ENCODE measurements at regions not wholly inside any gene's neighbourhood (a gene's known extent, or its start where the extent isn't known, plus 50 kb on each side); places are given as distances from the start of the nearest gene placed in this dataset.

- H3K27ac ChIP-seq (ENCODE audit: low read depth in 1 of 2, low read length in 2 of 2), result no peak overlapping the region
- no peaks in the 10 kb centered on the region for H3K9me3 ChIP-seq (ENCODE audit: control insufficient read depth in 4 of 4, low read length in 3 of 4)
- WGBS, result 90% methylated on average over 7 of the region's 7 CpGs
- no peak for DNase-seq (ENCODE audit: low spot score)
- H3K9ac ChIP-seq (ENCODE audit: low read depth in 1 of 2, low read length in 2 of 2), result no peak overlapping the region
- no peaks in the 10 kb centered on the region for H3K36me3 ChIP-seq (ENCODE audit: control insufficient read depth in 4 of 4, insufficient read depth in 3 of 4, low read depth in 1 of 4, low read length in 3 of 4)
- H3K4me1 ChIP-seq (ENCODE audit: control insufficient read depth in 4 of 4, insufficient read depth in 4 of 4, low read length in 3 of 4), result no peaks in the 10 kb centered on the region
- TF ChIP-seq TAF1 (conservative IDR thresholded peaks at IDR 0.05) (no peak), ZBTB33 (IDR thresholded peaks at IDR 0.05) (no peak), CTCF (IDR thresholded peaks at IDR 0.05; ENCODE audit: low read depth, low read length, missing input control) (no peak), FOXA2 (IDR thresholded peaks at IDR 0.05) (no peak), YY1 (IDR thresholded peaks at IDR 0.05) (no peak), GABPA (IDR thresholded peaks at IDR 0.05 in 1 of 2, conservative IDR thresholded peaks at IDR 0.05 in 1 of 2) (no peak), NR2F2 (IDR thresholded peaks at IDR 0.05) (no peak), JUND (IDR thresholded peaks at IDR 0.05) (no peak), MAX (IDR thresholded peaks at IDR 0.05) (no peak), RXRA (IDR thresholded peaks at IDR 0.05) (no peak)
- TF ChIP-seq, protein P1, sequence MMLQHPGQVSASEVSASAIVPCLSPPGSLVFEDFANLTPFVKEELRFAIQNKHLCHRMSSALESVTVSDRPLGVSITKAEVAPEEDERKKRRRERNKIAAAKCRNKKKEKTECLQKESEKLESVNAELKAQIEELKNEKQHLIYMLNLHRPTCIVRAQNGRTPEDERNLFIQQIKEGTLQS (IDR thresholded peaks at IDR 0.05), result no peak
- H3K4me3 ChIP-seq (ENCODE audit: low read depth in 1 of 3, low read length in 3 of 3), result no peak overlapping the region
- no peaks in the 10 kb centered on the region for H3K27me3 ChIP-seq (ENCODE audit: control insufficient read depth in 4 of 4, insufficient read depth in 4 of 4, low read length in 3 of 4)
Measured at GRCh38 chr9:120014796-120015195, 565.2 kb downstream of the CDK5RAP2 start.

- 47% methylated on average over 3 of the region's 3 CpGs for WGBS
- Histone ChIP-seq H3K9me3 (ENCODE audit: control insufficient read depth in 4 of 4, low read length in 3 of 4) (no peaks in the 10 kb centered on the region), H3K9ac (ENCODE audit: low read depth in 1 of 2, low read length in 2 of 2) (no peak overlapping the region), H3K27ac (ENCODE audit: low read depth in 1 of 2, low read length in 2 of 2) (no peak overlapping the region), H3K27me3 (ENCODE audit: control insufficient read depth in 4 of 4, insufficient read depth in 4 of 4, low read length in 3 of 4) (peaks cover 0 to 4% (median 0%) of the 10 kb centered on the region in 4 donors), H3K4me3 (ENCODE audit: low read depth in 1 of 3, low read length in 3 of 3) (no peak overlapping the region), H3K36me3 (ENCODE audit: control insufficient read depth in 4 of 4, insufficient read depth in 3 of 4, low read depth in 1 of 4, low read length in 3 of 4) (no peaks in the 10 kb centered on the region), H3K4me1 (ENCODE audit: control insufficient read depth in 4 of 4, insufficient read depth in 4 of 4, low read length in 3 of 4) (no peaks in the 10 kb centered on the region)
- no peak for DNase-seq (ENCODE audit: low spot score)
- TF ChIP-seq, protein P1 (IDR thresholded peaks at IDR 0.05), result no peak
- TF ChIP-seq RXRA (IDR thresholded peaks at IDR 0.05) (no peak), JUND (IDR thresholded peaks at IDR 0.05) (no peak), TAF1 (conservative IDR thresholded peaks at IDR 0.05) (no peak), MAX (IDR thresholded peaks at IDR 0.05) (no peak), HNF4G (IDR thresholded peaks at IDR 0.05) (no peak), HNF4A (conservative IDR thresholded peaks at IDR 0.05) (no peak), FOXA2 (IDR thresholded peaks at IDR 0.05) (no peak), EGR1 (IDR thresholded peaks at IDR 0.05; ENCODE audit: low read depth in 2 of 2) (no peak), FOXA1 (IDR thresholded peaks at IDR 0.05) (no peak), GABPA (IDR thresholded peaks at IDR 0.05 in 1 of 2, conservative IDR thresholded peaks at IDR 0.05 in 1 of 2) (no peak)
Measured at GRCh38 chr9:120009856-120010255, 570.1 kb downstream of the CDK5RAP2 start.

Measured in liver (tissue), 8 donors.